ENCODE measurements at regions not wholly inside any gene's neighbourhood (a gene's known extent, or its start where the extent isn't known, plus 50 kb on each side); places are given as distances from the start of the nearest gene placed in this dataset.

- TF ChIP-seq POLR2A (IDR thresholded peaks at IDR 0.05) (no peak), CTCF (IDR thresholded peaks at IDR 0.05) (no peak)
Observed at GRCh38 chr3:34696831-34697230, 898.4 kb downstream of the PDCD6IP start.
